ENCODE measurements at regions not wholly inside any gene's neighbourhood (a gene's known extent, or its start where the extent isn't known, plus 50 kb on each side); places are given as distances from the start of the nearest gene placed in this dataset.
"Not testable (repeated sequence)": the region's sequence is repeated elsewhere in the genome, so short reads cannot be mapped to it uniquely, and the experiment has no call there.

- no peak for DNase-seq (ENCODE audit: low read depth)
Measured at GRCh38 chr15:38743147-38743546, 178.5 kb upstream of the RASGRP1 start.

- DNase-seq (ENCODE audit: low read depth): peak; percentile 60
Measured at GRCh38 chr15:38745126-38745525, 180.5 kb upstream of the RASGRP1 start.

GRCh38 chr15:38745626-38746025 is 181.0 kb upstream of the RASGRP1 start:
- DNase-seq (ENCODE audit: low read depth): no peak

- DNase-seq (ENCODE audit: low read depth): no peak
Measured at GRCh38 chr15:38746211-38746610, 181.6 kb upstream of the RASGRP1 start.

- no peak for DNase-seq (ENCODE audit: low read depth)
Measured at GRCh38 chr15:38748710-38749109, 184.1 kb upstream of the RASGRP1 start.

- DNase-seq (ENCODE audit: low read depth): no peak
Measured at GRCh38 chr15:38750786-38751185, 186.2 kb upstream of the RASGRP1 start.

- DNase-seq (ENCODE audit: low read depth): no peak
Measured at GRCh38 chr15:38755718-38756117, 191.1 kb upstream of the RASGRP1 start.

GRCh38 chr15:38756441-38756840 is 191.8 kb upstream of the RASGRP1 start:
- DNase-seq (ENCODE audit: low read depth): no peak

- DNase-seq (ENCODE audit: low read depth): peak; percentile 71
Measured at GRCh38 chr15:38758043-38758442, 193.4 kb upstream of the RASGRP1 start.

- no peak for DNase-seq (ENCODE audit: low read depth)
Measured at GRCh38 chr15:38761681-38762080, 197.1 kb upstream of the RASGRP1 start.

GRCh38 chr15:38768970-38769369 is 204.4 kb upstream of the RASGRP1 start:
- DNase-seq (ENCODE audit: low read depth): peak; percentile 68

- no peak for DNase-seq (ENCODE audit: low read depth)
Measured at GRCh38 chr15:38769492-38769891, 204.9 kb upstream of the RASGRP1 start.

GRCh38 chr15:38774076-38774475 is 209.5 kb upstream of the RASGRP1 start:
- DNase-seq (ENCODE audit: low read depth): not testable (repeated sequence)

GRCh38 chr15:38781196-38781595 is 216.6 kb upstream of the RASGRP1 start:
- DNase-seq (ENCODE audit: low read depth): peak; percentile 34

GRCh38 chr15:38782156-38782555 is 217.5 kb upstream of the RASGRP1 start:
- DNase-seq (ENCODE audit: low read depth): no peak

GRCh38 chr15:38788918-38789317 is 224.3 kb upstream of the RASGRP1 start:
- DNase-seq (ENCODE audit: low read depth): no peak

GRCh38 chr15:38789566-38789965 is 225.0 kb upstream of the RASGRP1 start:
- DNase-seq (ENCODE audit: low read depth): no peak

GRCh38 chr15:38793206-38793810 is 228.7 kb upstream of the RASGRP1 start:
- DNase-seq (ENCODE audit: low read depth): no peak

- DNase-seq (ENCODE audit: low read depth): no peak
Measured at GRCh38 chr15:38795471-38796245, 231.0 kb upstream of the RASGRP1 start.

GRCh38 chr15:38796589-38796988 is 232.0 kb upstream of the RASGRP1 start:
- no peak for DNase-seq (ENCODE audit: low read depth)

- not testable (repeated sequence) for DNase-seq (ENCODE audit: low read depth)
Measured at GRCh38 chr15:38797506-38797905, 232.9 kb upstream of the RASGRP1 start.

GRCh38 chr15:38799202-38799601 is 234.6 kb upstream of the RASGRP1 start:
- not testable (repeated sequence) for DNase-seq (ENCODE audit: low read depth)

GRCh38 chr15:38809621-38810020 is 245.0 kb upstream of the RASGRP1 start:
- no peak for DNase-seq (ENCODE audit: low read depth)

- no peak for DNase-seq (ENCODE audit: low read depth)
Measured at GRCh38 chr15:38810686-38811085, 246.1 kb upstream of the RASGRP1 start.

Data from fibroblast of gingiva (primary cell).